Activated CD8-positive, alpha-beta memory T cell treated with anti-CD3 and anti-CD28 coated beads for 1 hour (primary cell): ENCODE measurements at regions not wholly inside any gene's neighbourhood (a gene's known extent, or its start where the extent isn't known, plus 50 kb on each side); places are given as distances from the start of the nearest gene placed in this dataset.
"Not testable (repeated sequence)": the region's sequence is repeated elsewhere in the genome, so short reads cannot be mapped to it uniquely, and the experiment has no call there.

Experiments used
- DNase-seq, 2 donors: peaks; one replicate each; pipeline ENCODE4 v3.0.0-alpha.2; 2020; ENCODE audit warnings: low read depth in 1 of 2; ENCODE audit errors: extremely low read depth in 1 of 2

GRCh38 chr3:156044634-156044975, 75.8 kb upstream of the KCNAB1 start:
- no peak for DNase-seq

DNA sequence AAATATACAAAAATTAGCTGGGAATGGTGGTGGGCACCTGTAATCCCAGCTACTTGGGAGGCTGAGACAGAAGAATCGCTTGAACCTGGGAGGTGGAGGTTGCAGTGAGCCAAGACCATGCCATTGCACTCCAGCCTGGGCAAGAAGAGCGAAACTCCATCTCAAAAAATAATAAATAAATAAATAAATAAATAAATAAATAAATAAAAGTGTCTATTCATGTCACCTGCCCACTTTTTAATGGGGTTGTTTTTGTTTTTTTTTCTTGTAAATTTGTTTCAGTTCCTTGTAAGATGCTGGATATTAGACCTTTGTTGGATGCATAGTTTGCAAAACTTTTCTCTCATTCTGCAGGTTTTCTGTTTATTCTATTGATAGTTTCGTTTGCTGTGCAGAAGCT, 71.9 kb upstream of the KCNAB1 start:
- not testable (repeated sequence) for DNase-seq

DNA sequence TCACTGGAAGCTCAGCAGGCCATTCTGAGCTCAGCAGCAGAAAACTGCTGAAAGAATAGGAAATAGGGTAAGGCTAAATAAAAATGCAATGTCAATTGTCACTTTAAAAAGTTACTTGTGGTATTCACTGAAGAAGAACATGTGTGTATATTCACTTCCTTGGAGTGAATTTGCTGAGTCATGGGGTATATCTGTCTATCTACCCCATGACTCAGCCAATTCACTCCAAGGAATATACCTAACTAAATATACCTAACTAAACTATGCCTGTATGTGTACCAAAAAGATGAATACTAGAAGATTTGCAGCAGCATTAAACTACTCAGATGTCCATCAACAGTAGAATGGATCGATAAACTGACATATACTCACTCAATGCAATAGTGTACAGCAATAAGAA, 69.5 kb upstream of the KCNAB1 start:
- DNase-seq: no peak

DNA sequence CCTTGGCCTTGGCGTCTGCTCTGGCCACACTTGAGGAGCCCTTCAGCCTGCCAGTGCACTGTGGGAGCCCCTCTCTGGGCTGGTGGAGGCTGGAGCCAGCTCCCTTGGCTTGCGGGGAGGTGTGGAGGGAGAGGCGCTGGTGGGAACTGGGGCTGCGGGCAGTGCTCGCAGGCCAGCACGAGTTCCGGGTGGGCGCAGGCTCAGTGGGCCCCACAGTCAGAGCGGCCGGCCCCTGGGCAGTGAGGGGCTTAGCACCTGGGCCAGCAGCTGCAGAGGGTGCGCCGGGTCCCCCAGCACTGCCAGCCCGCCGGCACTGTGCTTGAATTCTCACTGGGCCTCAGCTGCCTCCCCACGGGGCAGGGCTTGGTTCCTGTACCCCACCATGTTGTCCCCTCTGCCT, 68.7 kb upstream of the KCNAB1 start:
- no peak for DNase-seq

GRCh38 chr3:156052115-156052514, 68.3 kb upstream of the KCNAB1 start:
- no peak for DNase-seq

DNA sequence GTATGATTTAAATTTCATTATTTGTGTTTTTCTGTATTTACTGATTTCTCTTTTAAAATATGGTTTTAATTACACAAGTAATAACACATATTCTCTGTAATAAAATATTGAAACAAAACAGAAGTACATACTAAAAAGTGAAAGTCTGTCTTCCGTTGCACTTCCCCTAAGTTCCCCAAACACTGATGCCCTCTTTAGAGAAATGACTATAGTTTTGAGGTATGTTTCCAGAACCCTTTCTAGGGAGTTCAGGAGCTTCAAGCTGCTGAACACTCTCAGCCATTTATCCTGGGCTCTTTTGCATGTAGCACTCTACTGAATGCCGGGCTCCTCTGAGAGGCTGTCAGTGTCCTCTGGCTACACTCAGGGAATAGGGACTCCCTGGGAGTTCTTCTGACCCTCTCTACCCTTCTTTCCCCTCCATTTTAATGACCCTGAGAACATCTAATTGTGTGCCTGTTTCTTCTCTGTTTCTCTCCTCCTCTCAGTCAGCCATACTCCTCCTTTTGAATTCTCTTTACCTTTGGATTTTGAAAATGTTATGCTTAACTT, 60.4 kb upstream of the KCNAB1 start:
- DNase-seq: no peak

DNA sequence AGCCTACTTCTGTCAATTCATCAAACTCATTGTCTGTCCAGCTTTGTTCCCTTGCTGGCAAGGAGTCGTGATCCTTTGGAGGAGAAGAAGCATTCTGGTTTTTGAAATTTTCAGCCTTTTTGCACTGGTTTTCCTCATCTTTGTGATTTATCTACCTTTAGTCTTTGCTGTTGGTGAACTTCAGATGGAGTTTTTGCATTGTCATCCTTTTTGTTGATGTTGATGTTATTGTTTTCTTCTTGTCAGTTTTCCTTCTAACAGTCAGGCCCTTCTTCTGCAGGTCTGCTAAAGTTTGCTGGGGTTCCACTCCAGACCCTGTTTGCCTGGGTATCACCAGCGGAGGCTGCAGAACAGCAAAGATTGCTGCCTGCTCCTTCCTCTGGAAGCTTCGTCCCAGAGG, 52.2 kb upstream of the KCNAB1 start:
- not testable (repeated sequence) for DNase-seq

DNA sequence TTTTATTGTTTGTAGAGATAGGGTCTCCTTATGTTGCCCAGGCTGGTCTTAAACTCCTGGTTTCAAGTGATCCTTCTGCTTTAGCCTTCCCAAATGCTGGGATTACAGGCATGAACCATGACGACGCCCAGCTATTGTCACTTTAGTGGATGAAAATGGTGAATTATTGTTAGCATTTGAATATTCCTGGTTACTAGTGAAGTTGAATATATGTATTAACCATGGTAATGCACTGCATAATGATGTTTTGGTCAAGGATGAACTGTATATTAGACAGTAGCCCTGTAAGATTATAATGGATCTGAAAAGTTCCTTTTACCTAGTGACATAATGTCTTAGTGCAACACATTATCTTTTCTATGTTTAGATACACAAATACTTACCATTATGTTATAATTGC, 50.4 kb upstream of the KCNAB1 start:
- no peak for DNase-seq
